HG03565 (cell line): ENCODE measurements at regions not wholly inside any gene's neighbourhood (a gene's known extent, or its start where the extent isn't known, plus 50 kb on each side); places are given as distances from the start of the nearest gene placed in this dataset.
"Not testable (repeated sequence)": the region's sequence is repeated elsewhere in the genome, so short reads cannot be mapped to it uniquely, and the experiment has no call there.

Experiments used
- ATAC-seq: cut with Tn5 transposase; IDR thresholded peaks from one replicate; pipeline ENCODE4 v1.9.1; 2021; ENCODE audit warnings: mild to moderate bottlenecking, moderate library complexity; ENCODE audit not compliant: unreplicated experiment

DNA sequence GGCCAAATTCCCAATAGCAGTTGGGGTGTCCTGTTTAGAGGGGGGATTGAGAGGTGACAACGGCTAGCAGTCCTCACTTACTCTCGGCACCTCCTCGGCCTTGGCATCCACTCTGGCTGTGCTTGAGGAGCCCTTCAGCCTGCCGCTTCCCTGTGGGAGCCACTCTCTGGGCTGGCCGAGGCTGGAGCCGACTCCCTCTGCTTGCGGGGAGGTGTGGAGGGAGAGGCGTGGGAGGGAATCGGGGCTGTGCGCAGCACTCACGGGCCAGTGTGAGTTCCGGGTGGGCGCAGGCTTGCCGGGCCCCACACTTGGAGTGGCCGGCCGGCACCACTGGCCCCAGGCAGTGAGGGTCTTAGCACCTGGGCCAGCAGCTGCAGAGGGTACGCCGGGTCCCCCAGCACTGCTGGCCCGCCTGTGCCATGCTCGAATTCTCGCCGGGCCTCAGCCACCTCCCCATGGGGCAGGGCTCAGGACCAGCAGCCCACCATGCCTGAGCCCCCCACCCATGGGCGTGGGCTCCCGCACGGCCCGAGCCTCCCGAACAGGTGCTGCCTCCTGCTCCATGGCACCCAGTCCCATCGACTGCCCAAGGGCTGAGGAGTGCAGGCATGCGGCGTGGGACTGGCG, 705.9 kb upstream of the ZNF804A start:
- ATAC-seq = no peak

DNA sequence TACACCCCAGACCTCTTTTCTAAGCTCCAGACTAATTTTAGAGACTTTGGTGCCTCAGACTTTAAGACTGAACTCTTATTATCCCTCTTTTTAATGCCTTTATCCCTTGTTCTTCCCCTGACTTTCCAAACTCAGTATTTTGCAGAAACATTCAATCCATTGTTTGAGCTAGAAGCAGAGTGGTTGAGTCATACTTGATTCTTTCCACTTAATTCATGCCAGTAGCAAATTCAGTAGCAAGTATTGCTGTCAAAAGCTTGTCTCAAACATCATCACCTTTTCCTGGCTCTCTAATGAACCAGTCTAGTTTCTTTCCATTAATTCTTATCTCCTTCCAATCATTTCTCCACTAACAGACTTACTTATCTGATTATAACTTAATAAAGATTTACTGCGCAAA, 699.7 kb upstream of the ZNF804A start:
- ATAC-seq = no peak

DNA sequence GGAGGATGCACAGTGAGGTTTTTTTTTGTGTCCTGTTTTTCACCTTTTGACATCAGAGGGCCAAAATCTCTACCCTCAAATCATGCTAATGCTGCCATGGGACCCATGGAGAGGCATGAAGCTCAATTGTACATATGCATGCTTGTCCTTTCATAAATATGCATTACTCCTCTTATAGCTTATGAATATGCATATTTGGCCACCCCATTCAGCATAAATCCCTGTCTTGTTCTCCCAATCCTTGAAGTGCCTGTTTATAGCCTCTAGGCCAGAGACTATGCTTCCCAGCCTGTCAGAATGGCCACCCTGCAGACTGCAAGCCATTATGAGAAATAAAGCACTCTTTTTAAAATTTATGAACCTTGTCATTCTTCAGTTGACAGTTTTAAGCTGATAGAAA, 696.4 kb upstream of the ZNF804A start:
- ATAC-seq = no peak

DNA sequence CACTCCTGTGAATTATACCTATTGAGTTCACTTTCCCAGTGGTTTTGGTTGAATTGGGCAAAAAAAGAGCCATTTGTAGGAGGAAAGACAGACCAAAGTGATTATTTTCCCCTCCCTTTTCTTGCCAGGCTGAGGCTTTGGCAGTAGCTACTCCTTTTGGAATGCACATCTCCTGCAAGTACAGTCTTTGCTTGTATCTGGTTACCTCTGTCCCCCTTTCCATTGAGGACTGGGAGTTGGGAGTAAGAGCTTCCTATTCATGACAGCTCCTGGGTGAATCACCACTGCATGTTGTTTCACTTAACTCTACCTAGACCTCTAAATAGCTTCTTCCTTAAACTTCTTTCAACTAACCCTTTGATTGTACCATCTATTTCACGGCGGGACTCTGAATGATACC, 695.3 kb upstream of the ZNF804A start:
- no peak for ATAC-seq

GRCh38 chr2:183916041-183916440, 682.3 kb upstream of the ZNF804A start:
- ATAC-seq = not testable (repeated sequence)

- ATAC-seq = no peak
These were observed 679.2 kb upstream of the ZNF804A start for GRCh38 chr2:183919167-183919566.

DNA sequence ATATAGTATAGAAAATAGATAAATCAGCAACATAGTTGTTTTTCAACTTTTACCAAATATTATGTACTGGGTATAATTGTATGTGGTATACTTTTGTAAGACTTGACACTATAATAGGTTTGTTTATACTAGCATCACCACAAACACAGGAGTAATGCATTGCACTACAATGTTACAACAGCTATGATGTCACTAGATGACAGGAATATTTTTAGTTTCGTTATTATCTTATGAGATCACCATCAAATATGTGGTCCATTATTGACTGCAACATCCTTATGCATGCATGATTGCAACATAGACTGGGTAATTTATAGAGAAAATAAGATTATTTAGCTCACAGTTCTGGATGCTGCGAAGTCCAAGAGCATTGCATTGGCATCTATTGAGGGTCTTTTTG, 678.4 kb upstream of the ZNF804A start:
- no peak for ATAC-seq

DNA sequence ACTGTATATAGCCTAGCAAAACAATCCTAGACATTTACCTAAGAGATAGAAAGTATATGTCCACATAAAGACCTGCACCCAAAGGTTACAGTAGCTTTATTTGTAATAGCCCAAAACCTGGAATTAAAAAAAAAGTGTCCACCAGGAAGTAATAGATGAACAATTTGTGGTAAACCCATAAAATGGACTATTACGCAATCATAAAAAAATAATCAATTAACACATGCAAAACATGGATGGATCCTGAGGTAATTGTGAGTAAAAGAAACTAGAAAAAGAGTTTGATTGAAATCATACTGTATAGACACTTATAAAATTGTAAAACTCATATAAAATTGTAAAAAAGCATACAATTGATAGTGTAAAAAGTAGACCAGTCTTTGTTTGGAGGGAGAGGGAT, 673.0 kb upstream of the ZNF804A start:
- ATAC-seq = no peak

- no peak for ATAC-seq
These were observed 671.9 kb upstream of the ZNF804A start for GRCh38 chr2:183926433-183926832.

GRCh38 chr2:183927406-183928325, 670.7 kb upstream of the ZNF804A start:
- ATAC-seq = no peak

DNA sequence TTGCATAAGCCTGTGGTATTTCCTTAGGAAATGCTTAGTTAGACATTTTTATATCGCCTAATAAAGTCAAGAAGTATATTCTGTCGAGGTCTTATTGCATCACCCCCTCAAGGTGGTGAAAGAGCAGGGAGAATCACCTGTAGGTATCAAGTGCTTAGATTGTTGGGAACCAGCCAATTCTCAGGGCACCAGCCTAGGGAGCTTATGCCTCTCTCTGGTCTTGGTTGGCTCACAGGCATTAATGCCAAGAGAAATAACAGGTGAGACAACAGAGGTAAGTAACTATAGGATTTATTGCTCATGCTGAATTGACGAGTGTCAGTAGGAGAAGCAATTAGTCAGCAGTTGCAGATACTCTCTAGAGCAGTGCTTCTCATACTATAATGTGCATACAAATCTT, 663.3 kb upstream of the ZNF804A start:
- no peak for ATAC-seq

GRCh38 chr2:183937220-183937619, 661.1 kb upstream of the ZNF804A start:
- ATAC-seq = no peak

- ATAC-seq = no peak
These were observed 652.1 kb upstream of the ZNF804A start for GRCh38 chr2:183946193-183946592.

DNA sequence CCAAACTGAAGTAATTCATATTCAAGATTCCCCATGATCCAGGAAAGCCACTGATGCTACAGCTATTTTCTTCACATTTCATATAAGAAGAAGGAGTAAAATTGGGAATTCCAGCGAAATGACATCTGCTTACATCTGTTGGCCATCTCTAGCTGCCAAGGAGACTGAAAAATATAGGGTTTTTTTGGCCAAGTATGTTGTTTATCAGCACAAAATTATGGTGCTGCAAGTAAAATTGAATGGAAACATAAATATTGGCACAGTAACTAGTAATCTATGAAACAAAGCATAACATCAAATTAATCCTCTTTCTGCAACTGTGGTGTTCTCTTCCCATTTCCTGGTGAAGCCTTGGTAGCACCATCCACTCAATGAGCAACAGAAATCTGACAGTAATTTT, 649.5 kb upstream of the ZNF804A start:
- ATAC-seq = no peak

DNA sequence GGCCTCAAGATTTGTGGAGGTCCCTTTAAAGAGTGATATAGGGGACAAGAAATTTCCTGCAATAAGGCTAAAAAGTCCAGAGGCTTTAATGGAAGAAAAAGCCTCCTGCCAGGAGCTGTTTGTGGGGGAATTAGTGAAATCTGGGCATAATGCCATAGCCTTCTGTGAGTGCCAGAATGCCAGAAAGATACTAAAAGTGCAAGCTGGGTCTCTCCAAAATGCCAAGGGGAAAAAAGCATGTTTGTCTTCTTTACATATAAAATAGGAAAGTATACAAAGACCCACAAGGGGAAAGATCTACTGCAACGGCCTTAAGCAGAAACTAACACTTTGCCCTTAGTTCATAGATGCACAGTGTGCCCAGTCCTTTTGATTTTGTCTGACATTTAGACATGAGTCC, 647.7 kb upstream of the ZNF804A start:
- ATAC-seq = no peak

GRCh38 chr2:183951630-183952029, 646.7 kb upstream of the ZNF804A start:
- ATAC-seq = no peak

DNA sequence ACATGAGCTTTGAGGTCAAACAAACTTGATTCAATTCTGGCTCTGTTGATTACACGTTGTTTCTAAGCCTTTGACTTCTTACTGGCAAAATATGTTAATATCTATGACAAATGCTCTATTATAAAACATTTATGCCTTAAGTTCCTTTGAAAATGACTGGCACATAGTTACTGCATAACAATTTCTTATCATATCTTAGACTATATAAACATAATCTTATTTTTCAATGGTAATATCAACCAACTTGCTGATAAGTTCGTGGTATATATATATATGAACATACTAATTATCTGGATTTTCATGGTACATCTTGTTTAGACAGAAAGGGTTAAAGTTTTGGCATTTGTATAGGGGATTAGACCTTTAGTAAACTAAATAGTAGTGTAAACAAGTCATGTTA, 645.6 kb upstream of the ZNF804A start:
- no peak for ATAC-seq

GRCh38 chr2:183963609-183964008, 634.7 kb upstream of the ZNF804A start:
- ATAC-seq = no peak

DNA sequence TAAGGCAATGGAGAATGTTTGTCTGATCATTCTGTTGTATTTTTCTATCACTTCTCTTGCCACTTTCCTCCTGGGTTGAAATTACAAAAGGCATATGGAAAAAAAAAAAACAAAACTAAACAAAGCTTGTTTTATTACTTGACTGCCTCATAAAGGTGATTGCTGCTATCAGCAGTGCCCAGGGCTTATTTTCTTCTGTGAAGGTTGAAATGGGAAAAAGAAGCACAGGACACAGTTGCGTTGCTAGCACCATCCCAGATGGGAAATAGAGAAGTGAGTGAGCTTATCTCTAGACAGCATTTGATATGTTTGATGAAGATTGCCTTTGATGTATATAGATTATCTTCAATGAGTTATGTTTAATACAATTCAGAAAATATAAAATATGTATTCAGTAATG, 633.8 kb upstream of the ZNF804A start:
- no peak for ATAC-seq

DNA sequence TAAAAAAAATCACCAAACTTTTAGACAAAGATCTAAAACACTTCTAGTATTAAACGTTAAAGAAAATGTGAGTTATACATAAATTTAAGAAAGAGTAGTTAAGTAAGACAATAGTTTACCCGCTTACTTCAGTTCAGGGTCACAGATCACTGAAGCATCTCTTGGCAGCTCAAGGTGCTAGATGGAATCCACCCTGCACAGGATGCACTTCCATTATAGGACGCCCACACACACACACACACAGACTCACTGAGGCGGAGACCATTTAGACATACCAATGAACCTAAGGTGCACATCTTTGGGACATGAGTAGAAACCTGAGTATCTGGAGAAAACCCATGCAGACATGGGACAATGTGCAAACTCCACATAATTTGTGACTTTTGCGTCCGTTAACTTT, 630.6 kb upstream of the ZNF804A start:
- ATAC-seq = no peak

DNA sequence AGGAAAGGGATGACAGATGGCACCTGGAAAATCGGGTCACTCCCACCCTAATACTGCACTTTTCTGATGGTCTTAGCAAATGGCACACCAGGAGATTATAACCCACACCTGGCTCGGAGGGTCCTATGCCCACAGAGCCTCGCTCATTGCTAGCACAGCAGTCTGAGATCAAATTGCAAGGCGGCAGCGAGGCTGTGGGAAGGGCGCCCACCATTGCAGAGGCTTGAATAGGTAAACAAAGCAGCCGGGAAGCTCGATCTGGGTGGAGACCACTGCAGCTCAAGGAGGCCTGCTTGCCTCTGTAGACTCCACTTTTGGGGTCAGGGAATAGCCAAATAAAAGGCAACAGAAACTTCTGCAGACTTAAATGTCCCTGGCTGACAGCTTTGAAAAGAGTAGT, 622.7 kb upstream of the ZNF804A start:
- ATAC-seq = not testable (repeated sequence)

- ATAC-seq = no peak
These were observed 613.5 kb upstream of the ZNF804A start for GRCh38 chr2:183984871-183985270.
